Smooth muscle cell (in vitro differentiated cells): ENCODE measurements at regions not wholly inside any gene's neighbourhood (a gene's known extent, or its start where the extent isn't known, plus 50 kb on each side); places are given as distances from the start of the nearest gene placed in this dataset.
A peak's percentile ranks its signal among the peaks of the same experiment; 100 is the strongest.

Experiments
- DNase-seq: peaks from one replicate; lab custom pipeline; 2025; ENCODE audit not compliant: unreplicated experiment; lab: John Stamatoyannopoulos, UW
- H2AFZ ChIP-seq: fragments of 200-600 bp; sonication (generic); 2 replicates; pipeline ENCODE4 v1.6.0; 2016; ENCODE audit warnings: antibody characterized with exemption, low read depth, mild to moderate bottlenecking
- H3F3A ChIP-seq: fragments of 200-600 bp; sonication (generic); 2 replicates; pipeline ENCODE4 v1.6.0; 2017; ENCODE audit warnings: antibody characterized with exemption, low read depth
- H3K27ac ChIP-seq: fragments of 200-600 bp; sonication (generic); 2 replicates; pipeline ENCODE4 v1.5.1; 2016; ENCODE audit warnings: low read depth, mild to moderate bottlenecking
- H3K27me3 ChIP-seq: fragments of 200-600 bp; sonication (generic); 2 replicates; pipeline ENCODE4 v1.6.1; 2016; ENCODE audit warnings: low read depth, mild to moderate bottlenecking
- H3K36me3 ChIP-seq: fragments of 200-600 bp; sonication (generic); 2 replicates; pipeline ENCODE4 v1.5.1; 2016; ENCODE audit warnings: low read depth
- H3K4me1 ChIP-seq: fragments of 200-600 bp; sonication (generic); 2 replicates; pipeline ENCODE4 v1.5.1; 2016; ENCODE audit warnings: low read depth
- H3K4me2 ChIP-seq: fragments of 200-600 bp; sonication (generic); 2 replicates; pipeline ENCODE4 v1.6.0; 2016; ENCODE audit warnings: mild to moderate bottlenecking
- H3K4me3 ChIP-seq: fragments of 200-600 bp; sonication (generic); 2 replicates; pipeline ENCODE4 v1.5.1; 2016; ENCODE audit warnings: mild to moderate bottlenecking
- H3K79me2 ChIP-seq: fragments of 200-600 bp; sonication (generic); 2 replicates; pipeline ENCODE4 v1.6.0; 2016; ENCODE audit warnings: low read depth, mild to moderate bottlenecking
- H3K9ac ChIP-seq: fragments of 200-600 bp; sonication (generic); 2 replicates; pipeline ENCODE4 v1.6.0; 2016; ENCODE audit warnings: low read depth
- H3K9me3 ChIP-seq: fragments of 200-600 bp; sonication (generic); replicated peaks from 2 replicates; pipeline ENCODE4 v1.5.1; 2016; ENCODE audit warnings: low read depth
- H4K20me1 ChIP-seq: fragments of 200-600 bp; sonication (generic); 2 replicates; pipeline ENCODE4 v1.6.0; 2016; ENCODE audit warnings: low read depth
- CTCF ChIP-seq: fragments of 200-600 bp; sonication (generic); IDR thresholded peaks from 2 replicates; pipeline ENCODE4 v1.5.1; 2017; ENCODE audit warnings: borderline replicate concordance, mild to moderate bottlenecking, antibody characterized with exemption; ENCODE audit not compliant: insufficient read depth, poor library complexity, severe bottlenecking
- WGBS: methylation state at CpG from one replicate; pipeline ENCODE4 v1.1.7; 2016; ENCODE audit warnings: low lambda C conversion rate; 5-methylcytosine and 5-hydroxymethylcytosine counted together

- H2AFZ ChIP-seq: peak overlapping the region; percentile 56
- peak overlapping the region; percentile 55 for H3K27ac ChIP-seq
- H3K36me3 ChIP-seq: no peaks in the 10 kb centered on the region
- DNase-seq: no peak
- H3K27me3 ChIP-seq: no peaks in the 10 kb centered on the region
- no peaks in the 10 kb centered on the region for H3F3A ChIP-seq
- H3K9me3 ChIP-seq: no peaks in the 10 kb centered on the region
- no peaks in the 10 kb centered on the region for H4K20me1 ChIP-seq
- H3K9ac ChIP-seq: no peak overlapping the region
- 23% methylated on average over 11 of the region's 11 CpGs for WGBS
- no peaks in the 10 kb centered on the region for H3K4me1 ChIP-seq
- peak overlapping the region; percentile 15 for H3K4me2 ChIP-seq
- no peak for TF ChIP-seq CTCF
- H3K4me3 ChIP-seq: no peak overlapping the region
- H3K79me2 ChIP-seq: no peaks in the 10 kb centered on the region
These were observed 356.4 kb upstream of the DDHD1 start for GRCh38 chr14:53509276-53510244.

GRCh38 chr14:53501361-53502211, 348.5 kb upstream of the DDHD1 start:
- H3K4me1 ChIP-seq: no peaks in the 10 kb centered on the region
- no peak overlapping the region for H3K4me3 ChIP-seq
- H3K9ac ChIP-seq: no peak overlapping the region
- no peaks in the 10 kb centered on the region for H3K9me3 ChIP-seq
- no peaks in the 10 kb centered on the region for H3K36me3 ChIP-seq
- H3F3A ChIP-seq: no peaks in the 10 kb centered on the region
- peak overlapping the region; percentile 13 for H3K4me2 ChIP-seq
- no peaks in the 10 kb centered on the region for H3K79me2 ChIP-seq
- H3K27ac ChIP-seq: no peak overlapping the region
- WGBS: 22% methylated on average over 3 of the region's 3 CpGs
- no peaks in the 10 kb centered on the region for H3K27me3 ChIP-seq
- DNase-seq: no peak
- H4K20me1 ChIP-seq: no peaks in the 10 kb centered on the region
- TF ChIP-seq CTCF: no peak
- H2AFZ ChIP-seq: no peak overlapping the region

GRCh38 chr14:53500191-53500590, 347.1 kb upstream of the DDHD1 start:
- no peak overlapping the region for H2AFZ ChIP-seq

More at GRCh38 chr14:53500191-53500590, 347.1 kb upstream of the DDHD1 start:
- Histone ChIP-seq H3K79me2 (no peaks in the 10 kb centered on the region), H3F3A (no peaks in the 10 kb centered on the region), H3K9me3 (no peaks in the 10 kb centered on the region), H3K36me3 (no peaks in the 10 kb centered on the region), H3K27ac (no peak overlapping the region), H4K20me1 (no peaks in the 10 kb centered on the region), H3K27me3 (no peaks in the 10 kb centered on the region), H3K4me1 (no peaks in the 10 kb centered on the region), H3K4me3 (no peak overlapping the region), H3K9ac (no peak overlapping the region), H3K4me2 (no peak overlapping the region)
- 95% methylated on average over 1 of the region's 1 CpG for WGBS
- no peak for TF ChIP-seq CTCF
- DNase-seq: no peak
